GDM1 (cell line): ENCODE measurements at regions not wholly inside any gene's neighbourhood (a gene's known extent, or its start where the extent isn't known, plus 50 kb on each side); places are given as distances from the start of the nearest gene placed in this dataset.
"Not testable (repeated sequence)": the region's sequence is repeated elsewhere in the genome, so short reads cannot be mapped to it uniquely, and the experiment has no call there.

Experiments
- DNase-seq: peaks from one replicate; lab custom pipeline; 2025; lab: John Stamatoyannopoulos, UW

- no peak for DNase-seq
Observed at GRCh38 chr12:13348464-13348863, 151.9 kb downstream of the EMP1 start.

GRCh38 chr12:13347241-13348043, 150.9 kb downstream of the EMP1 start:
- DNase-seq, result no peak

- no peak for DNase-seq
Observed at GRCh38 chr12:13345722-13346121, 149.2 kb downstream of the EMP1 start.

- DNase-seq, result no peak
Observed at GRCh38 chr12:13343375-13343774, 146.8 kb downstream of the EMP1 start.

GRCh38 chr12:13342971-13343370, 146.4 kb downstream of the EMP1 start:
- no peak for DNase-seq

GRCh38 chr12:13340149-13340548, 143.6 kb downstream of the EMP1 start:
- DNase-seq, result no peak

- DNase-seq, result no peak
Observed at GRCh38 chr12:13339538-13339937, 143.0 kb downstream of the EMP1 start.

- no peak for DNase-seq
Observed at GRCh38 chr12:13339091-13339490, 142.6 kb downstream of the EMP1 start.

GRCh38 chr12:13337791-13338190, 141.3 kb downstream of the EMP1 start:
- no peak for DNase-seq

- DNase-seq, result no peak
Observed at GRCh38 chr12:13336216-13336615, 139.7 kb downstream of the EMP1 start.

GRCh38 chr12:13328535-13328934, 132.0 kb downstream of the EMP1 start:
- no peak for DNase-seq

GRCh38 chr12:13326076-13326475, 129.6 kb downstream of the EMP1 start:
- no peak for DNase-seq

GRCh38 chr12:13325037-13325436, 128.5 kb downstream of the EMP1 start:
- not testable (repeated sequence) for DNase-seq

- no peak for DNase-seq
Observed at GRCh38 chr12:13318231-13319015, 121.9 kb downstream of the EMP1 start.

- no peak for DNase-seq
Observed at GRCh38 chr12:13316587-13317246, 120.2 kb downstream of the EMP1 start.

- DNase-seq, result no peak
Observed at GRCh38 chr12:13313886-13314285, 117.4 kb downstream of the EMP1 start.

GRCh38 chr12:13311551-13311950, 115.0 kb downstream of the EMP1 start:
- no peak for DNase-seq

- no peak for DNase-seq
Observed at GRCh38 chr12:13307143-13307816, 110.8 kb downstream of the EMP1 start.

- no peak for DNase-seq
Observed at GRCh38 chr12:13304924-13305323, 108.4 kb downstream of the EMP1 start.

- DNase-seq, result no peak
Observed at GRCh38 chr12:13299457-13299856, 102.9 kb downstream of the EMP1 start.

GRCh38 chr12:13293096-13293495, 96.6 kb downstream of the EMP1 start:
- no peak for DNase-seq

- DNase-seq, result no peak
Observed at GRCh38 chr12:13289653-13290289, 93.2 kb downstream of the EMP1 start.
